GM18907 (cell line): ENCODE measurements at regions not wholly inside any gene's neighbourhood (a gene's known extent, or its start where the extent isn't known, plus 50 kb on each side); places are given as distances from the start of the nearest gene placed in this dataset.

Experiments
- ATAC-seq: cut with Tn5 transposase; IDR thresholded peaks from one replicate; pipeline ENCODE4 v1.9.1; 2021; ENCODE audit warnings: mild to moderate bottlenecking, moderate library complexity; ENCODE audit not compliant: unreplicated experiment

- no peak for ATAC-seq
Observed at GRCh38 chr10:123552760-123553554, 113.2 kb upstream of the GPR26 start.

GRCh38 chr10:123553810-123554430, 112.2 kb upstream of the GPR26 start:
- ATAC-seq, result no peak

GRCh38 chr10:123554656-123555055, 111.5 kb upstream of the GPR26 start:
- no peak for ATAC-seq

GRCh38 chr10:123555616-123556015, 110.5 kb upstream of the GPR26 start:
- no peak for ATAC-seq

- ATAC-seq, result no peak
Observed at GRCh38 chr10:123556049-123556448, 110.1 kb upstream of the GPR26 start.

GRCh38 chr10:123556736-123557135, 109.4 kb upstream of the GPR26 start:
- no peak for ATAC-seq

GRCh38 chr10:123557366-123558108, 108.6 kb upstream of the GPR26 start:
- no peak for ATAC-seq

- no peak for ATAC-seq
Observed at GRCh38 chr10:123558651-123559050, 107.5 kb upstream of the GPR26 start.

- no peak for ATAC-seq
Observed at GRCh38 chr10:123559066-123559822, 106.9 kb upstream of the GPR26 start.

GRCh38 chr10:123559823-123560092, 106.4 kb upstream of the GPR26 start:
- no peak for ATAC-seq

- ATAC-seq, result no peak
Observed at GRCh38 chr10:123560301-123561140, 105.6 kb upstream of the GPR26 start.

- no peak for ATAC-seq
Observed at GRCh38 chr10:123561141-123561440, 105.1 kb upstream of the GPR26 start.

- no peak for ATAC-seq
Observed at GRCh38 chr10:123562387-123562786, 103.8 kb upstream of the GPR26 start.

GRCh38 chr10:123562811-123563580, 103.2 kb upstream of the GPR26 start:
- no peak for ATAC-seq

- ATAC-seq, result no peak
Observed at GRCh38 chr10:123563581-123563855, 102.6 kb upstream of the GPR26 start.

- ATAC-seq, result no peak
Observed at GRCh38 chr10:123563994-123564393, 102.2 kb upstream of the GPR26 start.

GRCh38 chr10:123564631-123565030, 101.5 kb upstream of the GPR26 start:
- no peak for ATAC-seq

GRCh38 chr10:123565691-123566660, 100.2 kb upstream of the GPR26 start:
- no peak for ATAC-seq
